ENCODE measurements at regions not wholly inside any gene's neighbourhood (a gene's known extent, or its start where the extent isn't known, plus 50 kb on each side); places are given as distances from the start of the nearest gene placed in this dataset.
"Not testable (repeated sequence)": the region's sequence is repeated elsewhere in the genome, so short reads cannot be mapped to it uniquely, and the experiment has no call there.

DNA sequence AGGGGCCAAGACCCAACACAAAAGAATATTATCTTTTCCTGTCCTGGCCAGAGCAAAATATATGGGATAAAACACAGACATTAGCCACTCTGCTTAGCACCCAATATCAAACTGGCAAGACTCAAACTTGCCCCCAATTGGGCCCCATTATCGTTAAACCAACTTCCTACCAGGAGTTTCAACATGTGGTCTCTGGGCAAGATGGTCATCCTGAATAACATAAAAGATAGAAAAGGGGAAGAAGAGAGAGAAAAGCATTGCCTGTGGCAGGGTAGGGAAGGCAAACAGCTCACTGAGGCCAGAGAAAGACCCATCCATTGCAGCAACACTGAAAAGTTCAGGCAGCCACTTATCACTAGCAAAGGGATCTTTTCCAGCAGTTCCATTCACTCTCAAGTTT, 502.1 kb downstream of the KIF2B start:
- DNase-seq (ENCODE audit: low read depth in 4 of 4, low spot score in 3 of 4), result no peak

DNA sequence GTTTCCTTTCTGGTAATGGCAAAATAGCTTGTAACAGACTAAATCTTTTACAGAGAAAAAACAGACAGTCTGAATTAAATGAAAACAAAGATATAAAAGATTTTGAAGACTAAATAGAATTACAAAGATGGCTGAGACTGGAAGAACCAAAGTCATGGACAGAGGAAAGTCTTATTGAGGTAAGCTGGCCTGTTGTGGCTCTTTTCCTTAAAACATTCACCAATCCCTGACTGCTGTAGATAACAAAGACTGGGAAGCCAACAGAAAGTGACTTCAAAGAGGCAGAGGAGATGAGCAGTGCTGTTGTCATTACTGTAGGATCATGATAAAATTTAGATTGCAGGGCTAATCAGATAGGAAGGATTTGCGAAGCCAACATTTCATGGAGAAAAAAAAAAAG, 517.0 kb downstream of the KIF2B start:
- no peak for DNase-seq (ENCODE audit: low read depth in 4 of 4, low spot score in 3 of 4)

- no peak for DNase-seq (ENCODE audit: low read depth in 4 of 4, low spot score in 3 of 4)
Measured at GRCh38 chr17:54347495-54347894, 524.8 kb downstream of the KIF2B start.

DNA sequence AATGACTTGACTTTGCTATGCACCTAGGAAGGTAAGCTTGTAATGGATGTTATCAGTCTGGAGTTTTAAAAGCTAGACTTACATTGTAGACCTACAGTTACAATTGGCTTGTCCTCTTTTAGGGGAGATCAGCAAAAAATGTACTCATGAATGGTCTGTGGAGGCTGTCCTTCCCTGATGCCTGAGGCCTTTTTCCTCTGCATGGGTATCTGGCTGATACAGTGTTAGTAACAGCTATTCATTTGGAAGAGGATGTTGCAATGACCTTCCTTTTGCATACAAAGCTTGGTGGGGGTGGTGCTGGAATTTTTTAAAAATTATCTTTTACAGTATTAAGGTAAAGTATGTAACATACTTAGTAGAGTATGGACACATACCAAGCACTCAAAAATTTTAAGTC, 525.5 kb downstream of the KIF2B start:
- DNase-seq (ENCODE audit: low read depth in 4 of 4, low spot score in 3 of 4), result no peak

DNA sequence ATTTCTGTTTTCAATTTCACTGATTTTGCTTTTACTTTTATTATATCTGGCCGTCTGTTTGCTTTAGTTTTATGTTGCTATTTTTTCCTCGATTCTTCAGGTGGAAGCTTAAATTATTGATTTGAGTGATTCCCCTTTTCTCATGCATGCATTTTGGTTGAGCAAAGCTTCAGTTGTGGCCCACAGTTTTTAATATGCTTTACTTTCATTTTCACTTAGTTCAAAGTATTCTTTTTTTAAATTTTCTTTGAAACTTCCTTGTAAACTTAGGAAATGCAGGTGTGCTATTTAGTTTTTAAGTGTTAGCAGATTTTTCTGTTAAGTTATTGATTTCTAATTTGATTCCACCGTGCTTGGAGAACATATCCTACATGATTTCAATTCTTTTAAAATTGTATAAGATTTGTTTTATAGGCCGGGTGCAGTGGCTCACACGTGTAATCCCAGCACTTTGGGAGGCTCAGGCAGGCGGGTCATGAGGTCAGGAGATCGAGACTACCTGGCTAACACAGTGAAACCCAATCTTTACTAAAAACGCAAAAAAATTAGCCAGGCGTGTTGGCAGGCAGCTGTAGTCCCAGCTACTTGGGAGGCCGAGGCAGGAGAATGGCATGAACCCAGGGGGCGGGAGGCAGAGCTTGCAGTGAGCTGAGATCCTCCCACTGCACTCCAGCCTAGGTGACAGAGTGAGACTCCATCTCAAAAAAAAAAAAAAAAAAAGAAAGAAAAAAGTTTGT, 531.2 kb downstream of the KIF2B start:
- no peak for DNase-seq (ENCODE audit: low read depth in 4 of 4, low spot score in 3 of 4)

DNA sequence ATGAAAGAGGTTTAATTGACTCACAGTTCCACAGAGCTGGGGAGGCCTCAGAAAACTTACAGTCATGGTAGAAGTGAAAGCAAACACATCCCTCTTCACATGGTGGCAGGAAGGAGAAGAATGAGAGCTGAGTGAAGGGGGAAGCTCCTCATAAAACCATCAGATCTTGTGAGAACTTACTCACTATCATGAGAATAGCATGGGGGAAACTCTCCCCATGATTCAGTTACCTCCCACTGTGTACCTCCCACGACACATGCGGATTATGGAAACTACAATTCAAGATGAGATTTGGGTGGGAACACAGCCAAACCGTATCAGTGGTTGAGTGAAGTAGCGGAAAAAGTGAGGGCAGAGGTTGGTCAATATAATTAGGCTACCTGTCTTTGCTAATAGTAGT, 538.3 kb downstream of the KIF2B start:
- not testable (repeated sequence) for DNase-seq (ENCODE audit: low read depth in 4 of 4, low spot score in 3 of 4)

GRCh38 chr17:54368906-54369305, 531.7 kb upstream of the TOM1L1 start:
- no peak for DNase-seq (ENCODE audit: low read depth in 4 of 4, low spot score in 3 of 4)

- no peak for DNase-seq (ENCODE audit: low read depth in 4 of 4, low spot score in 3 of 4)
Measured at GRCh38 chr17:54372069-54372749, 528.4 kb upstream of the TOM1L1 start.

- DNase-seq (ENCODE audit: low read depth in 4 of 4, low spot score in 3 of 4), result no peak
Measured at GRCh38 chr17:54373970-54374369, 526.7 kb upstream of the TOM1L1 start.

DNA sequence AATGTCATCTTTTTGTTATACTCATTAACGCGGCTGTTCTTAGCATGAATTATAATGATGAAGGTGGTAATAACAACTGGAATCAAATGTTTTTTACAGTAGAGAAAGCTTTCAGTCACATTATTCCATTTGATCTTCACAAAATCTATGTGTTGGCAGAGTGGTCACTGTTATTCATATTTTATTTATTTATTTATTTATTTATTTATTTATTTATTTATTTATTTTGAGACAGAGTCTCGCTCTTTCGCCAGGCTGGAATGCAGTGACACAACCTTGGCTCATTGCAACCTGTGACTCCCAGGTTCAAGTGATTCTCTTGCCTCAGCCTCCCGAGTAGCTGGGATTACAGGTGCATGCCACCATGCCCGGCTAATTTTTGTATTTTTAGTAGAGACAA, 524.2 kb upstream of the TOM1L1 start:
- not testable (repeated sequence) for DNase-seq (ENCODE audit: low read depth in 4 of 4, low spot score in 3 of 4)

DNA sequence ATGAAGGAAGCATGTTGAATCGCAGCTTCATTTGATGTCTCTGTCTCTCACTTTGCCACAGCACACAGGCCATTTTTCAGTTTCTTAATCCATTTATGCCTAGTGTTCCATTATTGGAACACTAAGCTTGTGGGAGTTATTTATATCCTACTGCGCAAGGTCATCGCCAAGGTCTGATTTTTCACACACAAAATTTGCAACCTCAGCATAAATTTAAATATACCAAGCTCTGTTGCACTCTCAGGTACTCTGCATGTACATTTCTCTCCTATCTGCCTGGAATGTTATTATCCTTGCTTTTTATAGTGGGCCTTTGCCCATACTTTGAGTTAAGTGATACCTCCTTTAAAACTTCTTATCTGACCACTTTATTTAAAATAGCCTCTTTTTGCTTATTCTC, 519.2 kb upstream of the TOM1L1 start:
- DNase-seq (ENCODE audit: low read depth in 4 of 4, low spot score in 3 of 4), result no peak

- DNase-seq (ENCODE audit: low read depth in 4 of 4, low spot score in 3 of 4), result no peak
Measured at GRCh38 chr17:54404259-54404658, 496.4 kb upstream of the TOM1L1 start.

GRCh38 chr17:54405826-54406225, 494.8 kb upstream of the TOM1L1 start:
- no peak for DNase-seq (ENCODE audit: low read depth in 4 of 4, low spot score in 3 of 4)

- no peak for DNase-seq (ENCODE audit: low read depth in 4 of 4, low spot score in 3 of 4)
Measured at GRCh38 chr17:54408731-54409130, 491.9 kb upstream of the TOM1L1 start.

- DNase-seq (ENCODE audit: low read depth in 4 of 4, low spot score in 3 of 4), result no peak
Measured at GRCh38 chr17:54418467-54418866, 482.2 kb upstream of the TOM1L1 start.

- no peak for DNase-seq (ENCODE audit: low read depth in 4 of 4, low spot score in 3 of 4)
Measured at GRCh38 chr17:54425671-54426070, 475.0 kb upstream of the TOM1L1 start.

GRCh38 chr17:54426296-54426886, 474.3 kb upstream of the TOM1L1 start:
- peak in 3 of 4 donors; percentile 1 to 12 (median 9) for DNase-seq (ENCODE audit: low read depth in 4 of 4, low spot score in 3 of 4)

DNA sequence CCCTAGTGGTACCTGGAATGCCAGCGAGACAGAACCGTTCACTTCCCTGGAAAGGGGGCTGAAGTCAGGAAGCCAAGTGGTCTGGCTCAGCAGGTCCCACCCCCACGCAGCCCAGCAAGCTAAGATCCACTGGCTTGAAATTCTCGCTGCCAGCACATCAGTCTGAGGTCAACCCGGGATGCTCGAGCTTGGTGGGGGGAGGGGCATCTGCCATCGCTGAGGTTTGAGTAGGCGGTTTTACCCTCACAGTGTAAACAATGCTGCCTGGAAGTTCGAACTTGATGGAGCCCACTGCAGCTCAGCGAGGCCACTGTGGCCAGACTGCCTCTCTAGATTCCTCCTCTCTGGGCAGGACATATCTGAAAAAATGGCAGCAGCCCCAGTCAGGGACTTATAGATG, 464.7 kb upstream of the TOM1L1 start:
- DNase-seq (ENCODE audit: low read depth in 4 of 4, low spot score in 3 of 4), result no peak

DNA sequence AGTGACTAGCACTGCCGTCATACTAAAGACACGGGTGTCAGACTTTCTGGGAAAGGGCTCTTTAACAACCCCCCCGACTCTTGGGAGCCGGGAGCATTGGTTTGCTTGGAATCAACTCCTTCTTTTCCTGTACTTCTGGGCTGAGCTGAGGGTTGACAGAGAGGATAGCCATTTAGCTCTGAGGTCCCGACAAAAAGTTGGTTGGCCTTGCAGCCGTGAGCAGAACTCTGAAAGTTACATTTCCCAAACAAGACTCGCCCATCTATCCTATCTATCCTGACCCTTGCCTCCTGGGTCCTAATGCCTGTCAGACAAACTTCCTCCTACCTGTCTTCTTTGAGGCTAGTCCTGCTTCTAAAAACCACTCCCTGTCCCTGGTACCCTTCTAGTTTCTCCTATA, 460.8 kb upstream of the TOM1L1 start:
- no peak for DNase-seq (ENCODE audit: low read depth in 4 of 4, low spot score in 3 of 4)

- DNase-seq (ENCODE audit: low read depth in 4 of 4, low spot score in 3 of 4), result no peak
Measured at GRCh38 chr17:54451051-54451450, 449.6 kb upstream of the TOM1L1 start.

DNA sequence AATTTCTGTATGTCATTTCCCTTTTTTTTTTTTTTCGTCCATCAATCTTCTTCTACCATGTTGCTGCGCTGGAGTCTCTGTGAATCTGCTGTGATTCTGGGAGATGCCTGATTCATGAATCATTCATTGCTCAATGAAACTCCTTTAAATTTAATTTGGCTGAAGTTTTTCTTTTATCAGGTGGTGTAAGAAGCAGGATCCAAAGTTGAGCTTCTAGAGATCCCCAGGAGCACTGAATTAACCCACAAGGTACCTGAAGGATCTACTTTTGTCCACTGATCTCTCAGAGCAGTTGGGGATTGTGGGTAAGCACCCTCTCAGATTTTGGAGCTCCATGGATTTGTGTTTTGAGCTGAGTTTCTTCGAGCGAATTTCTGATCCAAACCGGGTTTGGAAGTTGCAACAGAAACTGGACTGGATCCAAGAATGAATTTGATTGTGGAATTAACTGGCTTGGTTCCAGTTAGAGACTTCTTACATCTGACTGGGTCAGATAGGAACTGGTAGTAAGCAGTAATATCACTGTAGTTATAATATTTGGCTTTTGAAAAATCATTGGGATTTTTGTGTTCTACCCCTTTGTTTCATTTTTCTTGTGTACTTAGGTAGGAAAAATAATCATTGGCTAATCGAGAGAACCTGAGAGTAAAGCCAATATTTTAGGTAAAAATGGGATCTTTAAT, 447.8 kb upstream of the TOM1L1 start:
- DNase-seq (ENCODE audit: low read depth in 4 of 4, low spot score in 3 of 4), result no peak
